Lung (tissue), 11 donors: ENCODE measurements at regions not wholly inside any gene's neighbourhood (a gene's known extent, or its start where the extent isn't known, plus 50 kb on each side); places are given as distances from the start of the nearest gene placed in this dataset.

ENCODE experiments used
- ATAC-seq: fragments of 200-7000 bp; cut with Tn5 transposase; one replicate; pipeline ENCODE4 v1.9.1; 2020; ENCODE audit warnings: moderate number of reproducible peaks; ENCODE audit not compliant: insufficient read depth, low FRiP score
- DNase-seq, 3 donors: peaks; one replicate each; pipeline ENCODE4 v3.0.0-alpha.2; 2013 to 2017
- H3K27ac ChIP-seq, 2 donors: one replicate each; pipeline ENCODE4 v1.5.1; 2013; ENCODE audit warnings: mild to moderate bottlenecking in 2 of 2, moderate library complexity in 2 of 2, control low read depth in 1 of 2, inconsistent platforms in 1 of 2, low read depth in 1 of 2, low read length in 1 of 2
- H3K27me3 ChIP-seq, 3 donors: one replicate each; pipeline ENCODE4 v1.5.1; 2013; ENCODE audit warnings: low read length in 2 of 3; ENCODE audit not compliant: control insufficient read depth in 3 of 3, insufficient read depth in 3 of 3
- H3K36me3 ChIP-seq, 4 donors: one replicate each; pipeline ENCODE4 v1.5.1; 2013; ENCODE audit warnings: low read length in 4 of 4, mild to moderate bottlenecking in 1 of 4, moderate library complexity in 1 of 4; ENCODE audit not compliant: control insufficient read depth in 4 of 4, insufficient read depth in 4 of 4
- H3K4me1 ChIP-seq, 5 donors: one replicate each; pipeline ENCODE4 v1.5.1; 2013; ENCODE audit warnings: low read length in 5 of 5, mild to moderate bottlenecking in 2 of 5, moderate library complexity in 1 of 5; ENCODE audit not compliant: control insufficient read depth in 5 of 5, insufficient read depth in 5 of 5
- H3K4me3 ChIP-seq: one replicate; pipeline ENCODE4 v1.5.1; 2013; ENCODE audit warnings: mild to moderate bottlenecking, control low read depth, moderate library complexity
- H3K9ac ChIP-seq, 2 donors: one replicate each; pipeline ENCODE4 v1.5.1; 2013; ENCODE audit warnings: low read length in 2 of 2, control low read depth in 1 of 2; ENCODE audit not compliant: insufficient read depth in 1 of 2
- H3K9me3 ChIP-seq, 4 donors: one replicate each; pipeline ENCODE4 v1.5.1; 2013; ENCODE audit warnings: low read length in 3 of 4, mild to moderate bottlenecking in 1 of 4, moderate library complexity in 1 of 4; ENCODE audit not compliant: control insufficient read depth in 4 of 4, insufficient read depth in 3 of 4
- CTCF ChIP-seq: IDR thresholded peaks from 2 replicates; pipeline ENCODE4 v1.5.1; 2012; ENCODE audit warnings: mild to moderate bottlenecking; ENCODE audit errors: control extremely low read depth, extremely low read depth
- WGBS, 2 donors: extraction: QIAGEN DNeasy Blood & Tissue Kit; methylation state at CpG; one replicate each; pipeline ENCODE4 v1.1.7; 2013; 5-methylcytosine and 5-hydroxymethylcytosine counted together
- donor health status: control.
- donor health status: control.
- donor health status: Bipolar disorder and iron deficiency.
- donor health status: healthy.
- donor health status: DM: yes; HTN: yes; CAD: no.

GRCh38 chr15:37370941-37371340 is 270.6 kb upstream of the MEIS2 start:
- TF ChIP-seq CTCF: no peak
- no peak overlapping the region for H3K9ac ChIP-seq
- H3K9me3 ChIP-seq: no peaks in the 10 kb centered on the region
- DNase-seq (no peak), ATAC-seq (no peak)
- 42 to 59% methylated on average over 2 of the region's 2 CpGs for WGBS, 2 donors
- H3K4me1 ChIP-seq: no peaks in the 10 kb centered on the region
- no peak overlapping the region for H3K4me3 ChIP-seq
- H3K36me3 ChIP-seq: no peaks in the 10 kb centered on the region
- H3K27me3 ChIP-seq: no peaks in the 10 kb centered on the region
- H3K27ac ChIP-seq: no peak overlapping the region

- H3K27me3 ChIP-seq: no peaks in the 10 kb centered on the region
- H3K4me1 ChIP-seq: no peaks in the 10 kb centered on the region
- no peaks in the 10 kb centered on the region for H3K36me3 ChIP-seq
- no peak overlapping the region for H3K9ac ChIP-seq
- WGBS, 2 donors: 75 to 79% methylated on average over 6 of the region's 6 CpGs
- ATAC-seq (no peak), DNase-seq (no peak)
- H3K27ac ChIP-seq: no peak overlapping the region
- TF ChIP-seq CTCF: no peak
- no peak overlapping the region for H3K4me3 ChIP-seq
- H3K9me3 ChIP-seq: no peaks in the 10 kb centered on the region
These were observed 271.7 kb upstream of the MEIS2 start for GRCh38 chr15:37372064-37372463.

- H3K27me3 ChIP-seq: no peaks in the 10 kb centered on the region
- H3K4me3 ChIP-seq: no peak overlapping the region
- peak in 1 of 3 donors; percentile 4 for DNase-seq
- no peak overlapping the region for H3K9ac ChIP-seq
- WGBS, 2 donors: 48 to 56% methylated on average over 3 of the region's 3 CpGs
- no peak overlapping the region for H3K27ac ChIP-seq
- H3K9me3 ChIP-seq: no peaks in the 10 kb centered on the region
- no peaks in the 10 kb centered on the region for H3K4me1 ChIP-seq
- no peak for TF ChIP-seq CTCF
- H3K36me3 ChIP-seq: no peaks in the 10 kb centered on the region
- no peak for ATAC-seq
These were observed 275.2 kb upstream of the MEIS2 start for GRCh38 chr15:37375519-37375918.

- Histone ChIP-seq H3K4me3 (no peak overlapping the region), H3K9me3 (no peaks in the 10 kb centered on the region), H3K9ac (no peak overlapping the region), H3K27ac (no peak overlapping the region), H3K27me3 (no peaks in the 10 kb centered on the region), H3K36me3 (no peaks in the 10 kb centered on the region), H3K4me1 (no peaks in the 10 kb centered on the region)
- ATAC-seq (no peak), DNase-seq (no peak)
- WGBS, 2 donors: 87 to 92% methylated on average over 2 of the region's 2 CpGs
- no peak for TF ChIP-seq CTCF
These were observed 277.1 kb upstream of the MEIS2 start for GRCh38 chr15:37377428-37377827.
